ENCODE measurements at regions not wholly inside any gene's neighbourhood (a gene's known extent, or its start where the extent isn't known, plus 50 kb on each side); places are given as distances from the start of the nearest gene placed in this dataset.

- peak; percentile 28 for DNase-seq (ENCODE audit: low spot score)
These were observed 515.0 kb downstream of the TBC1D4 start for GRCh38 chr13:74966814-74967424.

GRCh38 chr13:74966275-74966674, 515.7 kb downstream of the TBC1D4 start:
- DNase-seq (ENCODE audit: low spot score): no peak

DNA sequence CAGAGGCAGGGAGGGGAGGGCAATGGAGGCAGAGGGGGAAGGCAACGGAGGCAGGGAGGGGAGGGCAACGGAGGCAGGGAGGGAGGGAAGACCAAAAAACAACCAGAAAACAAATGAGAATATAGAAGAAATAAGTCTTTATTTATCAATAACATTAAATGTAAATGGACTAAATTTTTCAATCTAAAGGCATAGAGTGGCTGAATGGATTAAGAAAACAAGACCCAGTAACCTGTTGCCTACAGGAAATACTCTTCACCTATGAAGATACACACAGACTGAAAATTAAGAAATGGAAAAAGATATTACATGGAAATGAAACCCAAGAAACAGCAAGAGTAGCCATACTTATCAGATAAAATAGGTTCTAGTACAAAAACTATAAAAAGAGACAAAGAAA, 536.3 kb downstream of the TBC1D4 start:
- DNase-seq (ENCODE audit: low spot score): no peak

DNA sequence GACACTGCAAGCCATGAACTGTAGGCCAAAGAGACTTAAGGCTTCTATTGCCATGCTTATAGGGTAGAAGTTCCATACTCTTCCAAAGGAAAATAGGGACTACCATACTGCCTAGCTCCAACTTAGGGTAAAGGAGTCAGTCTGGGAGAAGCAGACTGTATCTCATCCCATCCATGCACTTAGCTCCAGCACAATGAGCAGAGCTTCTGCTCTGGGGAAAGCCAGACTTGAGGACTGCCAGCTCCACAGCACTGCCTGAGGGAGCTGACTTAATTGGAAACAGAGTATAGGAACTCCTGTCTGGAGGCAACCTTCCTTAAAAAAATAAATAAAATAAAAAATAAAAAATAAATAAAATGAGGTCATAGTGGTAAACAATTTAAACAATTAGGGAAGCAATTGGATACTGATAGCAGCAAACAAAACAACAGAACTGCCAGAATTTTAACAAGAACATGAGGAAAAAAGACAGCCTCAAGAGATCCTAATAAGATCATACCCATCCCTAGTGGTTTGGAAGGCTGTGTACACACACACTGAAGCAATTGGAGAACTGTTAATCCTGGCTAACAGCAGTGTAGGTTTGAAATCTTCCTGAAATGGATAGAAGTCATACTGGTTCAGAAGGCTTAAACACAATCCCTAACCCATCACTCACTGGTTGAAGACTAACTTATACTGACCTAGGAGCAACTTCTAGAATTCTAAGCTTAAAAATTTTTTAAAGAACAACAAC, 550.1 kb downstream of the TBC1D4 start:
- DNase-seq (ENCODE audit: low spot score): no peak

GRCh38 chr13:74930402-74931165, 551.4 kb downstream of the TBC1D4 start:
- DNase-seq (ENCODE audit: low spot score): peak; percentile 16

DNA sequence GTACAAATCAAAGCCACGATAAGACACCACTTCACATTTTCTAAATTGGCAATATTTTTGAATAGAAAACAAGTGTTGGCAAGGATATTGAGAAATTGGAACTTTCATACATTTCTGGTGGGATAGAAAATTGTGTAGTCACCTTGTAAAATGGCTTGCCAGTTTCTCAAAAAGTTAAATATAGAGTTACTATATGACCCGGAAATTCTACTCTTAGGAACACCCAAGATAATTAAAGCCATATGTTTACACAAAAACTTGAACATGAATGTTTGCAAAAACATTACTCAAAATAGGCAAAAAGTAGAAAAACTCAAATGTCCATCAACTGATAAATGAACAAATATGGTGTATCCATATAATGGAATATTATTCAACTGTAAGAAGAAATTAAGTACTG, 552.5 kb downstream of the TBC1D4 start:
- no peak for DNase-seq (ENCODE audit: low spot score)

GRCh38 chr13:74927823-74928222, 554.1 kb downstream of the TBC1D4 start:
- DNase-seq (ENCODE audit: low spot score): no peak

DNA sequence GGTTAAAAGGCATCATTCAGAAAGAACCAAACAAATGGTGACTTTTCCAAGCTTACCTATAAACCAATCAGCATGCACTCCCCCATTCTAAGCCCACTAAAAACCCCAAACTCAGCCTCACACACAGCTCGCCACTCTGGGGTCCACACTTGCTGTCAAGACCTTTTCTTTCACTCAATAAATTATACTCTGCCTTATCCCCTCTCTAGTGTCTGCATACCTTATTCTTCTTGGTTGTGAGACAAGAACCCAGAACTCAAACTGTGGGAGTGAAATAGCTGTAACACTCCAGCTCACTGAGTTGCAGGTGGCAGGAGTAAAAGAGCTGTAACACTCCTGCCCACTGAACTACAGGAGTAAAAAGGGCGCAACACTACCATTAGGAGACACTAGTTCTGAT, 559.0 kb downstream of the TBC1D4 start:
- DNase-seq (ENCODE audit: low spot score): no peak

DNA sequence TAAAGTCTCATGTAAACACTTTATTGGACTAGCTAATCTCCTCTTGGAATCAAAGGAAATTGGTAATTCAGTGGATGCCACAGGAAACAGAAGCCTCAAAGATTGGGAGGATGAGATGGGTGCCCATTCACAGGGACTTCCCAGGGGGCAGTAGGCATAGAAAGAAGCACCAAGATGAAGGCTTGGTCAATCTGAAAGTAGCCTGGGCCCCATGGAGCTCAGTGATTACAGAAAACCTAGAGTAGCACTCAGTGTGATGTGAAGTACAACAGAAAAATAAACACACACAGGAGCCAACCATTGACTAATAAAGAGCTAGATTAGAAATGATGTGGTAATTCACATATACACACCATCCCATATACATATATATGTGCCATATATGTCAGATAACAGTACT, 560.6 kb downstream of the TBC1D4 start:
- DNase-seq (ENCODE audit: low spot score): no peak

- DNase-seq (ENCODE audit: low spot score): no peak
These were observed 561.0 kb downstream of the TBC1D4 start for GRCh38 chr13:74920920-74921319.

- DNase-seq (ENCODE audit: low spot score): no peak
These were observed 561.6 kb downstream of the TBC1D4 start for GRCh38 chr13:74920361-74920760.

DNA sequence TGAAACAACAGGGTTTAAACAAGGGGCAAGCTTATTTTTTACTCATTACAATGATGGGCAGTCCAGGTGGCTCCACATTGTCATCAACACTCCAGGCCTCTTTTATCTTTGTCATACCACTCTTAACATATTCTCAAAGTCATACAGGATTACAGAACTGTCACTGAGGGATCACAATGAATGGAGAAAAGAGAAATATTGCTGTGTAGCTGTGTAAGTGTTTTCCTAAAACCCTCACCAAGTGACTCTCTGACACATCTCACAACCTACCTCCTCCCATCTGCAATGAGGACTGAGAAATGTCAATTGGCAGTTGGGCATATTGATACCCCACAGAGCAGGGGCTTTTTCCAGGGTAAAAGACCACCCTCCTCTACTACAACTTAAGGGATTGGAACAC, 562.1 kb downstream of the TBC1D4 start:
- DNase-seq (ENCODE audit: low spot score): no peak

DNA sequence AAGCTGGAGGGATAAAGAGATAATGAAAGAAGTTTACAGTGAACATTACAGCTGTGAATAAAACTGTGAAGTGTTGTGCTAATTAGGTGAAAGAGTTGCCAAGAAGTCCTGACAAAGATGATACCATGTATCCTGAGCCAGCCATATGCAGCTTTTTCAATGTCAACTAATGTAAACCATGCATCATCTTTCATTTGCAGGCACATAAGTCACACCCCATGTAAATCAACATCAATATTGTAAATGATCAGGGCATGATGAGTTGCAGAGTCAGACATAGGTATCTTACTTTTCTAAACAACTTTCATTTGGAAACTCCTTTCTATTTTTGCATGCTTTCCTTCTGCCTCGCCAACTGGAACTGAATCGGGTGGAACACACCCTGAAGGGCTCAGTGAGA, 569.1 kb downstream of the TBC1D4 start:
- no peak for DNase-seq (ENCODE audit: low spot score)

DNA sequence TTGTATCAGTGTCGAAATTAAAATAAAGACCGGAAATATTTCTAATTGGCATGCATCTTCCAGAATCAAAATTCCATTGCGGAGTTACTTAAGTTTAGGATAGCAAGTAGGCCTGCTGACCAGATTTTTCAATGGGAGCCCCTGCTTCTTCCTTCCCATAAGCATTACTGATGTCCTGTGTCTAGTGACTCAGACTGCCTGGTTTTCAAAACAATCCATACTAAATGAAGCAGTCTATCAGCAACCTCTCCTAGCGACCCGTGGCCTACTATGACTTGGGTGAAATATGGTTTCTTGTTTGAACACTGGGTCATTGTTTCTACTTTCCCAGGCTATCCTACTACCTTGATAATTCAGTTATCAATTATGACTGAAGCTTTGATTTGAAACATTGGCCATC, 571.6 kb downstream of the TBC1D4 start:
- DNase-seq (ENCODE audit: low spot score): no peak

- DNase-seq (ENCODE audit: low spot score): no peak
These were observed 574.2 kb downstream of the TBC1D4 start for GRCh38 chr13:74907788-74908187.

DNA sequence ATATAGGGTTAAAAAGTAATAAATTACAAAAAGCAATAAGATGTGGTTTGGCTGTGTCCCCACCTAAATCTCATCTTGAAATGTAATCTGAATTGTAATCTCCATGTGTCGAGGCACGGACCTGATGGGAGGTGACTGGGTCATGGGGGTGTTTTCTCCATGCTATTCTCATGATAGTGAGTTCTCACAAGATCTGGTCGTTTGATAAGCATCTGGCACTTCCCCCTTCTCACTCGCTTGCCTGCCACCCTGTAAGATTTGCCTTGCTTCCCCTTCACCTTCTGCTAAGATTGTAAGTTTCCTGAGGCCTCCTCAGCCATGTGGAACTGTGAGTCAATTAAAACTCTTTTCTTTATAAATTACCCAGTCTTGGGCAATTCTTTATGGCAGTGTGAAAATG, 577.4 kb downstream of the TBC1D4 start:
- DNase-seq (ENCODE audit: low spot score): no peak

DNA sequence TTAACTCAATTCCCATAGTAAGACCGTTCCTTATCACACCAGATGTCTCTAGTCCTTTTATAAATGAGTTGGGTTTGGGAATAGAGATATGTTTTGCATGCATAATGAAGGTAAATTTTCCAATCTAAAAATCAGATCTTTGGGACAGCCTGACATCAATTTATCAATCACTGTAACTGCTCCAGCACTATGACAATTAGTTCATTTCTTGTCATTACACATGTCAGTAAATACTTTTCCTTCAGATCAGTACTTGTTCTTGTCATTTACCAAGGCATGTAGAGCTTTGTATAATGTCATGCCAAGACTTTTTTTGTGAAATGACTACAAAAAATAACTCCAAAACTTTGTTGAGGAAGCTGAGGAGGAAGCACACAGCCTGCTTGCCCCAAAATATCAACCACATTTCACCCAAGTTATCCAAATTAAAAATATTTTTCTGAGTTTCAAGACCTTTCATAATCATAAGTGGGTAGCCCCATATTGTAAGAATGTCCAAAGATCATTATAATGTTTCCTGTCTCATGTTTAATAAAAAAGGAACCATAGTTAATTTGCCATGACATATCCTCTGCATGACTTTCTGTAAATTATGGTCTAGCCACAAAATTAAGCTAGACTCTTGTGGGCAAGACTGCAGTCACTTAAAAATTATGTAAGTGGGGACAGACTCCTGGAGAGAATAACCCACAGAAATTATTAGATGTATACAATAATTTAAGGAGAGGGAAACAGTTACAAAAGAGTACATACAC, 586.8 kb downstream of the TBC1D4 start:
- no peak for DNase-seq (ENCODE audit: low spot score)

- no peak for DNase-seq (ENCODE audit: low spot score)
These were observed 589.9 kb downstream of the TBC1D4 start for GRCh38 chr13:74892096-74892495.

GRCh38 chr13:74891610-74892009, 590.4 kb downstream of the TBC1D4 start:
- peak; percentile 63 for DNase-seq (ENCODE audit: low spot score)

GRCh38 chr13:74889321-74889720, 592.6 kb downstream of the TBC1D4 start:
- DNase-seq (ENCODE audit: low spot score): no peak

- DNase-seq (ENCODE audit: low spot score): peak; percentile 27
These were observed 595.5 kb downstream of the TBC1D4 start for GRCh38 chr13:74886502-74886901.

GRCh38 chr13:74883834-74884233, 598.1 kb downstream of the TBC1D4 start:
- DNase-seq (ENCODE audit: low spot score): no peak

Data from COLO829 (cell line).